CD8-positive, alpha-beta memory T cell (primary cell): ENCODE measurements at regions not wholly inside any gene's neighbourhood (a gene's known extent, or its start where the extent isn't known, plus 50 kb on each side); places are given as distances from the start of the nearest gene placed in this dataset.

Source experiments
- CTCF ChIA-PET: fragments of 350-600 bp; sonication (Branson Sonifier 250); formaldehyde crosslinking; loops from one replicate; lab custom pipeline; 2021; ENCODE audit warnings: antibody characterized with exemption; lab: Charles Lee
- POLR2A ChIA-PET: fragments of 350-600 bp; sonication (Branson Sonifier 250); formaldehyde crosslinking; loops from one replicate; lab custom pipeline; 2021; ENCODE audit warnings: antibody characterized with exemption; lab: Charles Lee
- DNase-seq, 5 donors: peaks; one replicate each; pipeline versions ENCODE4 v3.0.0 to v3.0.0-alpha.2; 2020 to 2022; ENCODE audit warnings: mixed read lengths in 1 of 5
- H3K27ac ChIP-seq: one replicate; pipeline ENCODE4 v1.7.0; 2013; ENCODE audit warnings: low read depth, mild to moderate bottlenecking, low read length, moderate library complexity
- H3K27me3 ChIP-seq: 2 replicates; pipeline ENCODE4 v1.7.0; 2013; ENCODE audit warnings: low read length, mild to moderate bottlenecking; ENCODE audit not compliant: insufficient read depth, poor library complexity, severe bottlenecking
- H3K36me3 ChIP-seq: 2 replicates; pipeline ENCODE4 v1.7.0; 2013; ENCODE audit warnings: mild to moderate bottlenecking, low read length, moderate library complexity; ENCODE audit not compliant: insufficient read depth
- H3K4me1 ChIP-seq: 2 replicates; pipeline ENCODE4 v1.7.0; 2013; ENCODE audit warnings: mild to moderate bottlenecking, low read length, moderate library complexity; ENCODE audit not compliant: insufficient read depth
- H3K4me3 ChIP-seq: 2 replicates; pipeline ENCODE4 v1.7.0; 2013; ENCODE audit warnings: mild to moderate bottlenecking, low read length
- H3K9me3 ChIP-seq: 2 replicates; pipeline ENCODE4 v1.7.0; 2013; ENCODE audit warnings: mild to moderate bottlenecking, low read length
- H3K27ac Mint-ChIP-seq, 8 donors: one replicate each; pipeline ENCODE4 v1.8.0; 2020 to 2021; ENCODE audit warnings: mixed read lengths in 8 of 8, mild to moderate bottlenecking in 6 of 8, inconsistent platforms in 3 of 8, moderate library complexity in 3 of 8
- H3K27me3 Mint-ChIP-seq, 2 donors: one replicate each; pipeline ENCODE4 v1.8.0; 2020 to 2021; ENCODE audit warnings: mixed read lengths in 2 of 2, mild to moderate bottlenecking in 1 of 2, moderate library complexity in 1 of 2
- H3K36me3 Mint-ChIP-seq, 3 donors: one replicate each; pipeline ENCODE4 v1.8.0; 2020 to 2021; ENCODE audit warnings: mixed read lengths in 3 of 3, inconsistent platforms in 1 of 3, mild to moderate bottlenecking in 1 of 3
- H3K4me1 Mint-ChIP-seq, 3 donors: one replicate each; pipeline ENCODE4 v1.8.0; 2020 to 2021; ENCODE audit warnings: mixed read lengths in 3 of 3, inconsistent platforms in 1 of 3, mild to moderate bottlenecking in 1 of 3
- H3K4me3 Mint-ChIP-seq, 7 donors: one replicate each; pipeline ENCODE4 v1.8.0; 2020 to 2021; ENCODE audit warnings: mixed read lengths in 7 of 7, mild to moderate bottlenecking in 6 of 7, moderate library complexity in 4 of 7, inconsistent platforms in 2 of 7
- H3K9me3 Mint-ChIP-seq, 5 donors: one replicate each; pipeline ENCODE4 v1.8.0; 2020 to 2022; ENCODE audit warnings: mixed read lengths in 5 of 5, mild to moderate bottlenecking in 3 of 5, moderate library complexity in 2 of 5, inconsistent platforms in 1 of 5

DNA sequence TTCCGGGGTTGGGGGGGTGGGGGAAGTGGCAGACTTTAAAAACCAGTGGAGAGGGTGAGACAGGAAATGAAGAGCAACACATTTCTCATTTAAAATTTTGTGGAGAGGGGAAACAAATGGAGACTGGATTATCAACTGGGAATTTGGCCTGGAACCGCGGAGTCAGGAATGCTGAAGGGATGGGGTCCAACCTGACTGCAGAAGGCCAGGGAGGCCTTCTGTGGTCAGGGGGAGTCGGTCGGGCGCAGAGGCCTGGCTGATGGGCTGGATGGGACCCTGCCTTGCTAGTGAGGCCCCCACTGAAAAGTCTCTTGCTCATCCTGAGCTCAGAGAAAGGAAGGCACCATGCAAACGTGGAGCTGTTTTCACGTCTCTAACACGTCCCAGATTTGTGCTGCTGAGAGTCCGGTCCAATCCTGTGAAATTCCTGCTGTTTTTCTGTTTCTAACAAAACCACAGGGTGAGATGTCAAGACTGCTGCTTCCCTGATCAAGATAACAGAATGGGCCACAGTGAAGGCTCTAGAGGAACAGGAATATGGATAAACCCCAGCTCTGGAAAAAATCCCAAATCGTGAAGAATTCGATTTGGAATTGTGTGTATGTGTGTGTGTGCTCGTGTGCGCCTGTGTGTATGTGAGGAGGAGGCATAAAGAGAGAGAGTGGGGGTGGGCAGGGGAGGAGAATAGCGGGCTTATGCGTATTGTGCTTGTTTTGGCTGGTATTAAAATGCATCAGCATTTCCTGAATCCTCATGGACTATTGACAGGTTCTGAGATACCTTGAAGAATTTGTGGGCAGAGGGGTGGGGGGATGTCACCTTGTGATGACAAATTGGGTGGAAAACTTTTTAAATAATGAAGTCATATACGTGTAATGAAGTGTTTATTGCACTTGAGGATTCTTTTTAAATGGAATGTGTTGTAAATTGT lies 117.4 kb downstream of the NGF start:
- no peaks in the 10 kb centered on the region for H3K4me1 ChIP-seq
- POLR2A ChIA-PET: no interaction called here
- H3K9me3 ChIP-seq: no peaks in the 10 kb centered on the region

DNA sequence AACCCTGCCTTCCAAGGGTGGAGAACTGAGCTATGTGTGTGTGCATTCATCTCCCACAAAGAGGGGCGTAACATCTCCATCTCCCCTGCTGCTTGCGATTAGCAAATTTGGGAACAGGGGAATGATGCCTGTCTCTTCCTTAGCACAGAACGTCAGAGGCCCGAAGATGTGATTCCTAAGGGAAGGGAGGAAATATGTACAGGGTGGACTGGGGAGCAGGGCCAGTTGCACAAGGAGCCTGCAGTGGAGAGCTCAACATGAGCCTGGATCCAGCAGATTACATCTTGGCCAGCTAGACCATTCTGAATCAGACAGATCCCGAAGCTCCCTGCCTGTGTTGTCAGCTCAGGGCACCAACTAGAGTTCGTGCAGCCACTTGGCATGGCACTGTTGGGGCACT lies 118.1 kb downstream of the NGF start:
- Mint-ChIP-seq H3K9me3 (peaks cover 0 to 2% (median 0%) of the 10 kb centered on the region in 5 donors), H3K4me3 (no peak overlapping the region), H3K4me1 (no peaks in the 10 kb centered on the region), H3K27ac (no peak overlapping the region), H3K36me3 (no peaks in the 10 kb centered on the region), H3K27me3 (peaks cover 8 to 27% of the 10 kb centered on the region in 2 donors)
- Histone ChIP-seq H3K4me3 (no peak overlapping the region), H3K9me3 (no peaks in the 10 kb centered on the region), H3K36me3 (no peaks in the 10 kb centered on the region), H3K27ac (no peak overlapping the region), H3K4me1 (no peaks in the 10 kb centered on the region), H3K27me3 (no peaks in the 10 kb centered on the region)
- ChIA-PET CTCF (no interaction called here), POLR2A (no interaction called here)
- DNase-seq: no peak

More for the DNA sequence above, 117.4 kb downstream of the NGF start:
- peaks cover 0 to 2% (median 0%) of the 10 kb centered on the region in 5 donors for H3K9me3 Mint-ChIP-seq
- H3K27ac Mint-ChIP-seq: no peak overlapping the region
- Histone ChIP-seq H3K36me3 (no peaks in the 10 kb centered on the region), H3K27ac (no peak overlapping the region), H3K27me3 (no peaks in the 10 kb centered on the region), H3K4me3 (no peak overlapping the region)
- DNase-seq: no peak
- H3K27me3 Mint-ChIP-seq: peaks cover 8 to 26% of the 10 kb centered on the region in 2 donors
- CTCF ChIA-PET: no interaction called here
- H3K36me3 Mint-ChIP-seq: no peaks in the 10 kb centered on the region
- no peaks in the 10 kb centered on the region for H3K4me1 Mint-ChIP-seq
- H3K4me3 Mint-ChIP-seq: no peak overlapping the region

- H3K27me3 Mint-ChIP-seq: peaks cover 8 to 29% of the 10 kb centered on the region in 2 donors
- H3K4me3 ChIP-seq: no peak overlapping the region
- H3K4me1 Mint-ChIP-seq: no peaks in the 10 kb centered on the region
- H3K36me3 ChIP-seq: no peaks in the 10 kb centered on the region
- H3K27me3 ChIP-seq: no peaks in the 10 kb centered on the region
- no peaks in the 10 kb centered on the region for H3K9me3 Mint-ChIP-seq
- no peaks in the 10 kb centered on the region for H3K4me1 ChIP-seq
- H3K36me3 Mint-ChIP-seq: no peaks in the 10 kb centered on the region
- POLR2A ChIA-PET: no interaction called here
- CTCF ChIA-PET: no interaction called here
- H3K4me3 Mint-ChIP-seq: no peak overlapping the region
- no peak overlapping the region for H3K27ac ChIP-seq
- no peaks in the 10 kb centered on the region for H3K9me3 ChIP-seq
- no peak for DNase-seq
- H3K27ac Mint-ChIP-seq: no peak overlapping the region
Observed at GRCh38 chr1:115218699-115219098, 119.3 kb downstream of the NGF start.

DNA sequence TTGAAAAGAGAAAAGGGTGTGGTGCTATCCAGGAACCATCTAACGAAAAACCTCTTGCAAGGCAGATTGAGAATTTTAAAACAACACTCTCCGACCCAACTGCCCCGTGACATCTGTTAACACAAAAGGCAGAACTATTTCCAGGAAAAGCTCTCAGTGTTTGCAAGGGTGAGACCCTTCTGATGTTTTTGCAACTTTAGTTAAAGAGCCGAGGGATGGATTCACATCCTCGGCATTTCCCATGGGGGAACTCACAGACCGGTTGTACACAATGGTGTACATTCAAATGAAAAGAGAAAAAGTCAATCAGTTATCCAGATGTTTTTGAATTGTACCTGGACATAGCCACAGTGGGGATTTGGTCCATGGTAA lies 120.0 kb downstream of the NGF start:
- POLR2A ChIA-PET: no interaction called here
- Histone ChIP-seq H3K4me1 (no peaks in the 10 kb centered on the region), H3K36me3 (no peaks in the 10 kb centered on the region), H3K9me3 (no peaks in the 10 kb centered on the region), H3K4me3 (no peak overlapping the region), H3K27me3 (no peaks in the 10 kb centered on the region), H3K27ac (no peak overlapping the region)
- no peak overlapping the region for H3K4me3 Mint-ChIP-seq
- no peak overlapping the region for H3K27ac Mint-ChIP-seq
- DNase-seq: no peak
- H3K4me1 Mint-ChIP-seq: no peaks in the 10 kb centered on the region
- no peaks in the 10 kb centered on the region for H3K9me3 Mint-ChIP-seq
- H3K27me3 Mint-ChIP-seq: peaks cover 8 to 26% of the 10 kb centered on the region in 2 donors
- CTCF ChIA-PET: no interaction called here
- no peaks in the 10 kb centered on the region for H3K36me3 Mint-ChIP-seq

GRCh38 chr1:115217150-115218033 lies 120.7 kb downstream of the NGF start:
- Histone ChIP-seq H3K4me3 (no peak overlapping the region), H3K27me3 (no peaks in the 10 kb centered on the region), H3K27ac (no peak overlapping the region), H3K9me3 (no peaks in the 10 kb centered on the region), H3K4me1 (no peaks in the 10 kb centered on the region), H3K36me3 (no peaks in the 10 kb centered on the region)
- Mint-ChIP-seq H3K9me3 (no peaks in the 10 kb centered on the region), H3K4me1 (no peaks in the 10 kb centered on the region), H3K4me3 (no peak overlapping the region), H3K27me3 (peaks cover 8 to 26% of the 10 kb centered on the region in 2 donors), H3K36me3 (no peaks in the 10 kb centered on the region), H3K27ac (no peak overlapping the region)
- no peak for DNase-seq
- ChIA-PET CTCF (no interaction called here), POLR2A (no interaction called here)

DNA sequence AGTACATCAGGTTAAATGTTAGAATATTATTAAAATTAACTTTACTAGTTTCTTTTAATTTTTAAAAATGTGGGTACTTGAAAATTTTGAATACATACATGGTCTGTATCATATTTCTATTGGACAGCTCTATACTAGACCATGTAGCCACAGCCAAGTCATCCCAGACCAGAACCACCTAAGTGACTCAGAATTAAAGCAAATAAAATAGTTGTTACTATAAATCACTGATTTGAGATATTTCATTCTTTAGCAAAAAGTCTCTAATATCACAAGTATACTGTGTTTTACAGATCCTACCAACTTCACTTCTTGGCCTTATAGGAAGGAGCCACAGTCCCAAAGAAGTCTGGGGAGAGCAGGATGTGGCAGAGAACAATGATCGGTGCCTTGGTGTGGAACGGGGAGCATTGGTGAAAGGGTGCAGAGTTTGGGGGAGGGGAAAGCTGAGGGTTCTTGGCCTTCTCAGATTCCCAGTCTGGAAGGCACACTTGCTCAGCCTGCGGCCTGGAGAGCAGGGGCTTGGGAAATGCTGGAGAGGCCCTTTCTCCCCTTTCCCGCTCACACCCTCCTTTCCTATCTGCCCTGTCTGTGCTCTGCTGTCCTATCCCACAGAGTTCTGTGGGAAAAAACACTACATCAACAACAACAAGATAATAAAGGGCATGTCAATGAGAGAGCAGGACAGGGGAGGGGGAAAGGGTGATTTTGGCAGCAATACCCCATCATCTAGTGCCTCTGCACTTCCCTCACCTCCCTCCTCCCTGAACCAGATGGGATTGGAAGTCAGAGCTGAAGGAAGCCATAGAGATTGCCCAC lies 122.1 kb downstream of the NGF start:
- ChIA-PET POLR2A (no interaction called here), CTCF (no interaction called here)
- no peaks in the 10 kb centered on the region for H3K9me3 ChIP-seq
- H3K27ac ChIP-seq: no peak overlapping the region
- Mint-ChIP-seq H3K27me3 (peaks cover 8 to 26% of the 10 kb centered on the region in 2 donors), H3K4me3 (no peak overlapping the region), H3K4me1 (no peaks in the 10 kb centered on the region), H3K27ac (no peak overlapping the region), H3K36me3 (no peaks in the 10 kb centered on the region), H3K9me3 (no peaks in the 10 kb centered on the region)
- H3K27me3 ChIP-seq: no peaks in the 10 kb centered on the region
- H3K4me3 ChIP-seq: no peak overlapping the region
- DNase-seq: no peak
- no peaks in the 10 kb centered on the region for H3K4me1 ChIP-seq
- H3K36me3 ChIP-seq: no peaks in the 10 kb centered on the region

DNA sequence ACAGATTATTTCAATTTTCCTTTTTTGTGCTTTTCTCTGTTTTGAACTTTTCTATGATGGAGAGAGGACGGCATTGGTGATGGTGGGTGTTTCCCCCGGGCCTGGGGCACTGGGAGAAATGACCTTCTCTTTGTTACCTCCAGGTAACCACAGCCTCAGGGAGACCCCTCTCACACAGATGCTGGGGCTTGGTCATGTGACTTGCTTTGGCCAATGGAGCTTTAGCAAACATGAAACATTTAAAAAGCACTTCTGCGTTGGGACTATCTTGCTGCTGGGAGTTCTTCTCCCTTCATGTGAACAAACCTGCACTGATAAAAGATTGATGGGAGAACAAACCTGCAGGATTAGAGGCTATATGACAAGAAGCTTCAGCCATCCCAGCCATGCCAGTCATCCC lies 122.9 kb downstream of the NGF start:
- Mint-ChIP-seq H3K27ac (no peak overlapping the region), H3K4me3 (no peak overlapping the region), H3K36me3 (no peaks in the 10 kb centered on the region), H3K9me3 (no peaks in the 10 kb centered on the region), H3K27me3 (peaks cover 8 to 26% of the 10 kb centered on the region in 2 donors), H3K4me1 (no peaks in the 10 kb centered on the region)
- ChIA-PET POLR2A (no interaction called here), CTCF (no interaction called here)
- Histone ChIP-seq H3K27ac (no peak overlapping the region), H3K36me3 (no peaks in the 10 kb centered on the region), H3K9me3 (no peaks in the 10 kb centered on the region), H3K4me1 (no peaks in the 10 kb centered on the region), H3K27me3 (no peaks in the 10 kb centered on the region), H3K4me3 (no peak overlapping the region)
- DNase-seq: no peak
